Aorta (tissue), 5 donors: ENCODE measurements at regions not wholly inside any gene's neighbourhood (a gene's known extent, or its start where the extent isn't known, plus 50 kb on each side); places are given as distances from the start of the nearest gene placed in this dataset.

ENCODE experiments used
- ATAC-seq: fragments of 200-7000 bp; cut with Tn5 transposase; one replicate; pipeline ENCODE4 v1.9.1; 2022; ENCODE audit warnings: moderate library complexity; ENCODE audit not compliant: low FRiP score
- DNase-seq, 2 donors: peaks; one replicate each; pipeline ENCODE4 v3.0.0-alpha.2; 2020
- H3K27ac ChIP-seq, 2 donors: one replicate each; pipeline ENCODE4 v1.5.1; 2013; ENCODE audit warnings: low read length in 2 of 2, mild to moderate bottlenecking in 2 of 2, moderate library complexity in 2 of 2, control low read depth in 1 of 2, inconsistent platforms in 1 of 2, low read depth in 1 of 2
- H3K27me3 ChIP-seq, 2 donors: one replicate each; pipeline ENCODE4 v1.6.1; 2013; ENCODE audit warnings: control low read depth in 1 of 2, low read length in 1 of 2, mild to moderate bottlenecking in 1 of 2, moderate library complexity in 1 of 2; ENCODE audit not compliant: insufficient read depth in 2 of 2, control insufficient read depth in 1 of 2
- H3K36me3 ChIP-seq, 2 donors: one replicate each; pipeline ENCODE4 v1.6.1; 2013; ENCODE audit warnings: control low read depth in 1 of 2, low read length in 1 of 2, mild to moderate bottlenecking in 1 of 2; ENCODE audit not compliant: insufficient read depth in 2 of 2, control insufficient read depth in 1 of 2
- H3K4me1 ChIP-seq, 2 donors: one replicate each; pipeline ENCODE4 v1.6.1; 2013; ENCODE audit warnings: low read length in 2 of 2, control low read depth in 1 of 2, mild to moderate bottlenecking in 1 of 2, moderate library complexity in 1 of 2; ENCODE audit not compliant: insufficient read depth in 2 of 2, control insufficient read depth in 1 of 2
- H3K4me3 ChIP-seq, 2 donors: one replicate each; pipeline ENCODE4 v1.5.1; 2013; ENCODE audit warnings: low read length in 2 of 2, control low read depth in 1 of 2, mild to moderate bottlenecking in 1 of 2
- H3K9me3 ChIP-seq: one replicate; pipeline ENCODE4 v1.6.1; 2013; ENCODE audit warnings: mild to moderate bottlenecking, low read length; ENCODE audit not compliant: control insufficient read depth
- WGBS, 2 donors: extraction: QIAGEN DNeasy Blood & Tissue Kit; methylation state at CpG; one replicate each; pipeline ENCODE4 v1.1.7; 2013; 5-methylcytosine and 5-hydroxymethylcytosine counted together
- intact Hi-C, 2 donors: fragments of 100-400 bp; cut with DNase I; formaldehyde crosslinking; loops; one replicate each; pipeline versions ENCODE4 v1.14.2 to v1.15.0; 2022
- donor health status: healthy with polysubstance abuse.
- donor health status: Bipolar disorder and iron deficiency.
- donor health status: DM: no; HTN: no; CAD: no.
- donor health status: DM: no; HTN: no; CAD: no.
- donor health status: DM: yes; HTN: yes; CAD: no.

GRCh38 chr2:188853307-188853706, 120.9 kb upstream of the COL3A1 start:
- intact Hi-C loops: no loop called here
- H3K27me3 ChIP-seq: no peaks in the 10 kb centered on the region
- H3K9me3 ChIP-seq: no peaks in the 10 kb centered on the region
- no peak overlapping the region for H3K27ac ChIP-seq
- ATAC-seq (no peak), DNase-seq (no peak)
- H3K4me3 ChIP-seq: no peak overlapping the region
- 63 to 73% methylated on average over 2 of the region's 2 CpGs for WGBS, 2 donors
- no peaks in the 10 kb centered on the region for H3K4me1 ChIP-seq
- H3K36me3 ChIP-seq: no peaks in the 10 kb centered on the region

- Histone ChIP-seq H3K4me3 (no peak overlapping the region), H3K36me3 (no peaks in the 10 kb centered on the region), H3K4me1 (peaks cover 6 to 8% of the 10 kb centered on the region in 2 donors), H3K27me3 (no peaks in the 10 kb centered on the region), H3K9me3 (no peaks in the 10 kb centered on the region), H3K27ac (no peak overlapping the region)
- ATAC-seq (no peak), DNase-seq (no peak)
- intact Hi-C loops: no loop called here
- WGBS, 2 donors: 91 to 99% methylated on average over 2 of the region's 2 CpGs
Measured at GRCh38 chr2:188865681-188866080, 108.5 kb upstream of the COL3A1 start.

GRCh38 chr2:188869550-188869949, 104.6 kb upstream of the COL3A1 start:
- Histone ChIP-seq H3K9me3 (no peaks in the 10 kb centered on the region), H3K4me3 (no peak overlapping the region), H3K36me3 (no peaks in the 10 kb centered on the region), H3K27ac (peak overlapping the region; percentile 57 to 86), H3K4me1 (peaks cover 6 to 8% of the 10 kb centered on the region in 2 donors), H3K27me3 (no peaks in the 10 kb centered on the region)
- DNase-seq (peak in 1 of 2 donors; percentile 54), ATAC-seq (peak; percentile 54)
- WGBS, 2 donors: 2 to 3% methylated on average over 2 of the region's 2 CpGs
- intact Hi-C loops: no loop called here

- intact Hi-C loops: loop anchor here in 1 of 2 donors (10.0 kb wide), 1 partner anchor 105 kb away; the partner anchor contains the start of gene COL3A1
- 29 to 32% methylated on average over 1 of the region's 1 CpG for WGBS, 2 donors
- Histone ChIP-seq H3K4me3 (no peak overlapping the region), H3K27ac (peak overlapping the region; percentile 44 to 57), H3K4me1 (peaks cover 6 to 12% of the 10 kb centered on the region in 2 donors), H3K9me3 (no peaks in the 10 kb centered on the region), H3K27me3 (no peaks in the 10 kb centered on the region), H3K36me3 (no peaks in the 10 kb centered on the region)
- no peak for DNase-seq
- ATAC-seq: no peak
Measured at GRCh38 chr2:188870289-188870688, 103.9 kb upstream of the COL3A1 start.

- WGBS, 2 donors: 94 to 95% methylated on average over 6 of the region's 6 CpGs
- H3K27ac ChIP-seq: no peak overlapping the region
- H3K27me3 ChIP-seq: no peaks in the 10 kb centered on the region
- intact Hi-C loops: loop anchor here in 1 of 2 donors (10.0 kb wide), 1 partner anchor 100 kb away; the partner anchor contains the start of gene COL3A1
- no peak for ATAC-seq
- no peaks in the 10 kb centered on the region for H3K36me3 ChIP-seq
- peaks cover 0 to 5% of the 10 kb centered on the region in 2 donors for H3K4me1 ChIP-seq
- no peaks in the 10 kb centered on the region for H3K9me3 ChIP-seq
- H3K4me3 ChIP-seq: no peak overlapping the region
- DNase-seq: no peak
Measured at GRCh38 chr2:188875104-188875503, 99.1 kb upstream of the COL3A1 start.

- Histone ChIP-seq H3K27me3 (no peaks in the 10 kb centered on the region), H3K4me1 (peaks cover 0 to 3% of the 10 kb centered on the region in 2 donors), H3K36me3 (no peaks in the 10 kb centered on the region), H3K27ac (no peak overlapping the region), H3K4me3 (no peak overlapping the region), H3K9me3 (no peaks in the 10 kb centered on the region)
- intact Hi-C loops: loop anchor here in 1 of 2 donors (10.0 kb wide), 1 partner anchor 96 kb away; the partner anchor contains the start of gene COL3A1
- no peak for DNase-seq
- no peak for ATAC-seq
Measured at GRCh38 chr2:188878716-188879115, 95.5 kb upstream of the COL3A1 start.

GRCh38 chr2:188880740-188881139, 93.4 kb upstream of the COL3A1 start:
- ATAC-seq: no peak
- Histone ChIP-seq H3K36me3 (no peaks in the 10 kb centered on the region), H3K9me3 (no peaks in the 10 kb centered on the region)

GRCh38 chr2:188881434-188881833, 92.7 kb upstream of the COL3A1 start:
- Histone ChIP-seq H3K4me1 (no peaks in the 10 kb centered on the region), H3K9me3 (no peaks in the 10 kb centered on the region), H3K4me3 (no peak overlapping the region), H3K27ac (no peak overlapping the region), H3K27me3 (no peaks in the 10 kb centered on the region), H3K36me3 (no peaks in the 10 kb centered on the region)
- intact Hi-C loops: no loop called here
- WGBS, 2 donors: 96 to 98% methylated on average over 1 of the region's 1 CpG
- DNase-seq (no peak), ATAC-seq (no peak)

More at GRCh38 chr2:188880740-188881139, 93.4 kb upstream of the COL3A1 start:
- intact Hi-C loops: no loop called here
- H3K4me3 ChIP-seq: no peak overlapping the region
- H3K4me1 ChIP-seq: no peaks in the 10 kb centered on the region
- no peaks in the 10 kb centered on the region for H3K27me3 ChIP-seq
- DNase-seq: no peak
- no peak overlapping the region for H3K27ac ChIP-seq

GRCh38 chr2:188884046-188884445, 90.1 kb upstream of the COL3A1 start:
- Histone ChIP-seq H3K4me3 (no peak overlapping the region), H3K27me3 (no peaks in the 10 kb centered on the region), H3K4me1 (no peaks in the 10 kb centered on the region), H3K27ac (no peak overlapping the region), H3K9me3 (no peaks in the 10 kb centered on the region), H3K36me3 (no peaks in the 10 kb centered on the region)
- DNase-seq (no peak), ATAC-seq (no peak)
- WGBS, 2 donors: 79 to 88% methylated on average over 1 of the region's 1 CpG
- intact Hi-C loops: no loop called here
